ENCODE measurements at regions not wholly inside any gene's neighbourhood (a gene's known extent, or its start where the extent isn't known, plus 50 kb on each side); places are given as distances from the start of the nearest gene placed in this dataset.

DNA sequence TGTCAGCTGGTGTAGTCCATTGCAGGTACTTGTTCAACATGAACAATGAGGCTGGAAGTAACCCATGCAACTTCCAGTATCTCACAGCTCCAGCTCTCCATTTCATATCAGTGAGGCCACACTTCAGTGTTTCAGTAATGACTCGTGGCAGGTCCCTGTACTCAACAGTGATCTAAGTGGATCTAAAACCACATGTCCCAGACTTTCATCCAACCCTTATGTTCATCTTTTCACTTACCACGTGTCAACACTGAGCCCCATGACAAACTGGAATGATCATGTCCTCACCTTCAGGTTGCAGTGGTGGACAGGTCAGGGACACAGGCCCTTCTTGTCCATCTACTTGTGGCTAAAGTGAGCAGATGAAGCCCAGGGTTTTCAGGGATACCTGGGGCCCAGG is 155.0 kb upstream of the GRB10 start:
- no peaks in the 10 kb centered on the region for H3K4me1 Mint-ChIP-seq
- H3K4me3 Mint-ChIP-seq, result no peak overlapping the region
- H3K27me3 Mint-ChIP-seq (ENCODE audit: low read depth, poor library complexity), result no peaks in the 10 kb centered on the region
- H3K9me3 Mint-ChIP-seq, result peaks cover 30% of the 10 kb centered on the region
- H3K36me3 Mint-ChIP-seq (ENCODE audit: low read depth), result peaks cover 12% of the 10 kb centered on the region
- H3K27ac Mint-ChIP-seq, result no peak overlapping the region
- TF ChIP-seq, protein P1, sequence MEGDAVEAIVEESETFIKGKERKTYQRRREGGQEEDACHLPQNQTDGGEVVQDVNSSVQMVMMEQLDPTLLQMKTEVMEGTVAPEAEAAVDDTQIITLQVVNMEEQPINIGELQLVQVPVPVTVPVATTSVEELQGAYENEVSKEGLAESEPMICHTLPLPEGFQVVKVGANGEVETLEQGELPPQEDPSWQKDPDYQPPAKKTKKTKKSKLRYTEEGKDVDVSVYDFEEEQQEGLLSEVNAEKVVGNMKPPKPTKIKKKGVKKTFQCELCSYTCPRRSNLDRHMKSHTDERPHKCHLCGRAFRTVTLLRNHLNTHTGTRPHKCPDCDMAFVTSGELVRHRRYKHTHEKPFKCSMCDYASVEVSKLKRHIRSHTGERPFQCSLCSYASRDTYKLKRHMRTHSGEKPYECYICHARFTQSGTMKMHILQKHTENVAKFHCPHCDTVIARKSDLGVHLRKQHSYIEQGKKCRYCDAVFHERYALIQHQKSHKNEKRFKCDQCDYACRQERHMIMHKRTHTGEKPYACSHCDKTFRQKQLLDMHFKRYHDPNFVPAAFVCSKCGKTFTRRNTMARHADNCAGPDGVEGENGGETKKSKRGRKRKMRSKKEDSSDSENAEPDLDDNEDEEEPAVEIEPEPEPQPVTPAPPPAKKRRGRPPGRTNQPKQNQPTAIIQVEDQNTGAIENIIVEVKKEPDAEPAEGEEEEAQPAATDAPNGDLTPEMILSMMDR (IDR thresholded peaks at IDR 0.05), result no peak
- DNase-seq, result no peak

DNA sequence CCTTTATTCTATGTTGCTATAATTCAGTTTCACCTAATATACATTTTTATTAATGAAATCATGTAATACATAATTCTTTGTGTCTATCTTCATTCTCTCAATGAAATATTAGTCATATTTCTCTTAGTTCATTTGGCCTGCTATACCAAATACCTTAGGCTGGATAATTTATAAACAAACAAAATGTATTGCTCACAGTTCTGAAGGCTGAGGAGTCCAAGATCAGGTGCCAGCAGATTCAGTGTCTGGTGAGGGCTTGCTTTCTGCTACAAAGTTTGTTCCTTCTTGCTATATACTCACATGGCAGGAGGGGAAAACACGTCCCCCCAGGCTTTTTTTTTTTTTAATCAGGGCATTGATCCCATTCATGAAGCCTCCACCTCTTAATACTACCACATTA is 143.4 kb upstream of the GRB10 start:
- no peaks in the 10 kb centered on the region for H3K4me1 Mint-ChIP-seq
- H3K36me3 Mint-ChIP-seq (ENCODE audit: low read depth), result no peaks in the 10 kb centered on the region
- H3K27ac Mint-ChIP-seq, result no peak overlapping the region
- peaks cover 4% of the 10 kb centered on the region for H3K27me3 Mint-ChIP-seq (ENCODE audit: low read depth, poor library complexity)
- no peak overlapping the region for H3K4me3 Mint-ChIP-seq
- TF ChIP-seq, protein P1 (IDR thresholded peaks at IDR 0.05), result no peak
- peaks cover 5% of the 10 kb centered on the region for H3K9me3 Mint-ChIP-seq
- no peak for DNase-seq

DNA sequence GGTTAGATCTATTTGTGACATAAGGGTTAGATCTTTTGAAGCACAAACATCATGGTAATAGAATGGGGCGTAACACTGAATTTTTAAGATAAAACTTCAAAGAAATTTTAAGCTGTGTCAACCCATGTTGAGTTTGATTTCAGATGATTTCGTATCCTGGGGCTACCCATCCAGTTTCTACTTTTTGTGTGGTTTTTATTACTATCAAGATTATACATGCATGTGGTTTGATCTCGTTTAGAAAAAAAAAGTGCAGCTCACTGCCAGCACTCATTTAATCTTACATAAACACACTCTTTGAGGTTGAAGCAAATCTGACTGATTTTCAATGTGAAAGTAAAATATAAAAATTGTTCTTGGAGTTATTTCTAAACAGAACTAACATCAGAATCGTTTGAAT is 140.8 kb upstream of the GRB10 start:
- H3K4me3 Mint-ChIP-seq, result no peak overlapping the region
- no peaks in the 10 kb centered on the region for H3K36me3 Mint-ChIP-seq (ENCODE audit: low read depth)

DNA sequence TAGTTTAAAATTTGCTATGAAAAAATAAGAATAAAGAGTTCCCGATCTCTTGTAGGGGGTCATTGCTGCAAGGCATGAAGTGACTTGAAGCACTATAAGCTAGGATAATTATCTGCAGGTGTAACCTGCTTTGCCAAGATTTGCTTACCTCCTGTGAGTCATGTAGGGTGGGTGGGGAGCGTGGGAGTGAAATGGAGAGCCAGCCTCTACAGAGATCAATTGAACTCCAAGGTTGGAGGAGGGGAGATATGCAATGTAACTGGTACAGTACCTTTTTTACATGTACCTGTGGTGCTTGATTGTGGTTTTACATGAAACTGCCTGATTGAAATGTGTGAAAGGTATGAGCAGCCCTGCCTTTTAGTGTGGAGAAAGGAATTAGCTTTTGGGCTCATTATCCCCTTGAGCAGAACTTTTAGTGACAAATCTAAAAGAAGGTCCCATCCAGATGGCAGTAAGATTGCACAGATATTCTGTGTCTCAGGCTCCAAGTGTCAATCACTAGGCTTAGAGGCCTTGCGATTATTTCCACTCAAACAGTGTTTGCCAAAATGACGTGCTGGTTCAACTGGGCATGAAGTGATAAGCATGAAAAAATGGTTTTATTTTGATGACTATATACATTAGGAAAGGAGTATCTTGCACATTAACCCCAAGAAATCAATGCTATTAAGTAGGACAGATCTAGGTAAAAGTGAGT is 138.6 kb upstream of the GRB10 start:
- TF ChIP-seq, protein P1 (IDR thresholded peaks at IDR 0.05), result no peak
- H3K27ac Mint-ChIP-seq, result no peak overlapping the region
- no peak overlapping the region for H3K4me3 Mint-ChIP-seq
- no peaks in the 10 kb centered on the region for H3K4me1 Mint-ChIP-seq
- no peak for DNase-seq
- H3K9me3 Mint-ChIP-seq, result no peaks in the 10 kb centered on the region
- H3K36me3 Mint-ChIP-seq (ENCODE audit: low read depth), result no peaks in the 10 kb centered on the region
- peaks cover 4% of the 10 kb centered on the region for H3K27me3 Mint-ChIP-seq (ENCODE audit: low read depth, poor library complexity)

More for the DNA sequence above, 140.8 kb upstream of the GRB10 start:
- TF ChIP-seq, protein P1 (IDR thresholded peaks at IDR 0.05), result no peak
- Mint-ChIP-seq H3K9me3 (no peaks in the 10 kb centered on the region), H3K27ac (no peak overlapping the region), H3K4me1 (no peaks in the 10 kb centered on the region), H3K27me3 (ENCODE audit: low read depth, poor library complexity) (peaks cover 4% of the 10 kb centered on the region)
- no peak for DNase-seq

DNA sequence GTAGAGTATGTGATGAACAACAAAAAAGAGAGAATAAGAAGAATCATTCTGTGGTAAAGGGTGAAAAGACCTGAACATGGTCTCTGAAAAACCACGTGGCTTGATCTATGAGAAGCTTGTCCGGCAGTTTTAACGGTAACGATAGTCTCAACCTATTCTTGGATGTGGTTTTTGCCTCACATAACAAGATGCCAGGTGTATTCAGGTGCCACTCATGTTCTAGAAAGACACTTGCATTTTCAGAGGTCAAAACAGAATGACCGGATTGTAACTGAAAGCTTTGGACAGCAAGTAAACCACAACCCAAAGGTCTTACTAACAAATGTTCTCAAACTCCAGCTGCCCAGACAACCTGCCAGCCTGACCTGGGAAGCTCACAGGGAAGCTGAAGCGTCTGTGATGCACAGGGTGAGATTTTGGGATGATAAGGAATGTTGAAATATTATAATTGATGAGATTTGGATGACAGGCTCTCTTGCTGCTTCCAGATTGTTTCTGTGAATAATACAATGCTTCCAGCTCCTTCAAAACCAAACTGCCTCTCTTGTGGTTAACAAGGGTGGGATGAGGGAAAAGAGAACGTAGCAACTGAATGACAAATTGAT is 137.4 kb upstream of the GRB10 start:
- no peak overlapping the region for H3K4me3 Mint-ChIP-seq
- H3K27me3 Mint-ChIP-seq (ENCODE audit: low read depth, poor library complexity), result peaks cover 4% of the 10 kb centered on the region
- TF ChIP-seq, protein P1 (IDR thresholded peaks at IDR 0.05), result no peak
- no peaks in the 10 kb centered on the region for H3K4me1 Mint-ChIP-seq
- no peaks in the 10 kb centered on the region for H3K36me3 Mint-ChIP-seq (ENCODE audit: low read depth)
- DNase-seq, result no peak
- H3K27ac Mint-ChIP-seq, result no peak overlapping the region
- H3K9me3 Mint-ChIP-seq, result no peaks in the 10 kb centered on the region

DNA sequence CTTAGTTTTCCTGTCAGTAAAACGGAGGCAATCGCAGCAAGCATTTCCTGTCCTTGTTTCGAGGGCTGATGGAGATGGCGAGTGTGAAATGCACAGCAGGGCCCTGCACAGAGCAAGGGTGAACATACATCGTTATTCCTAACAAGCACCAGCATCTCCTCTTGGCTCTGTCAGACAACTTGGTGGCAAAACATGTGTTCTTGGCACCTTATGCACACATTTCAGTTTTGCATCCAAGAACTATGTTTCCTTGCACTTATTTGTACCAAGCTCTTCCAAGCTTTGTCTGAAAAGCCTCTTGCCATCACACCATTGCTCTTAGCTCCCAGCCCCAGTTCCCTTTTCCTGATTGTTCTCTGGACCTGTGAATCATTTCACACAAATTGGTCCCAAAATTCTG is 132.9 kb upstream of the GRB10 start:
- Mint-ChIP-seq H3K4me1 (no peaks in the 10 kb centered on the region), H3K27ac (no peak overlapping the region), H3K36me3 (ENCODE audit: low read depth) (no peaks in the 10 kb centered on the region), H3K9me3 (no peaks in the 10 kb centered on the region), H3K4me3 (no peak overlapping the region), H3K27me3 (ENCODE audit: low read depth, poor library complexity) (no peaks in the 10 kb centered on the region)
- TF ChIP-seq, protein P1 (IDR thresholded peaks at IDR 0.05), result no peak
- no peak for DNase-seq

Data from nephron progenitor cell (in vitro differentiated cells).